ENCODE measurements at regions not wholly inside any gene's neighbourhood (a gene's known extent, or its start where the extent isn't known, plus 50 kb on each side); places are given as distances from the start of the nearest gene placed in this dataset.

DNA sequence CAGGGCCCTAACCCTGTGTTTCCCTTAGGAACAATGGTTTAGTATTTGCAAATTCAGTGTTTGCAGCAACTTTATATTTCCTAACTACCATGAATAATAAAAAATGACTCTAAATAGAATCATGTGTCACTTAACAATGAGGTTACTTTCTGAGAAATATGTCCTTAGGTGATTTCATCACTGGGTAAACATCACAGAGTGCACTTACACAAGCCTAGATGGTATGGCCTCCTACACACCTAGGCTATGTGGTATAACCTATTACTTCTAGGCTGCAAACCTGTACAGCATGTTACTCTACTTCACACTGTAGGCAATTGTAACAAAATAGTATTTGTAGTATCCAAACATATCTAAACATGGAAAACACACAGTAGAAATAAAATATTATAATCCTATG, 1174.6 kb upstream of the LRRTM3 start:
- H3K4me3 Mint-ChIP-seq (ENCODE audit: unreplicated experiment): no peak overlapping the region
- TF ChIP-seq, protein P1, sequence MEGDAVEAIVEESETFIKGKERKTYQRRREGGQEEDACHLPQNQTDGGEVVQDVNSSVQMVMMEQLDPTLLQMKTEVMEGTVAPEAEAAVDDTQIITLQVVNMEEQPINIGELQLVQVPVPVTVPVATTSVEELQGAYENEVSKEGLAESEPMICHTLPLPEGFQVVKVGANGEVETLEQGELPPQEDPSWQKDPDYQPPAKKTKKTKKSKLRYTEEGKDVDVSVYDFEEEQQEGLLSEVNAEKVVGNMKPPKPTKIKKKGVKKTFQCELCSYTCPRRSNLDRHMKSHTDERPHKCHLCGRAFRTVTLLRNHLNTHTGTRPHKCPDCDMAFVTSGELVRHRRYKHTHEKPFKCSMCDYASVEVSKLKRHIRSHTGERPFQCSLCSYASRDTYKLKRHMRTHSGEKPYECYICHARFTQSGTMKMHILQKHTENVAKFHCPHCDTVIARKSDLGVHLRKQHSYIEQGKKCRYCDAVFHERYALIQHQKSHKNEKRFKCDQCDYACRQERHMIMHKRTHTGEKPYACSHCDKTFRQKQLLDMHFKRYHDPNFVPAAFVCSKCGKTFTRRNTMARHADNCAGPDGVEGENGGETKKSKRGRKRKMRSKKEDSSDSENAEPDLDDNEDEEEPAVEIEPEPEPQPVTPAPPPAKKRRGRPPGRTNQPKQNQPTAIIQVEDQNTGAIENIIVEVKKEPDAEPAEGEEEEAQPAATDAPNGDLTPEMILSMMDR (IDR thresholded peaks at IDR 0.05): no peak
- H3K4me1 Mint-ChIP-seq (ENCODE audit: low read depth): no peaks in the 10 kb centered on the region
- no peak for DNase-seq (ENCODE audit: low spot score)
- H3K27me3 Mint-ChIP-seq (ENCODE audit: low read depth): no peaks in the 10 kb centered on the region
- H3K27ac Mint-ChIP-seq (ENCODE audit: unreplicated experiment): no peak overlapping the region
- H3K9me3 Mint-ChIP-seq (ENCODE audit: low read depth): no peaks in the 10 kb centered on the region
- no peaks in the 10 kb centered on the region for H3K36me3 Mint-ChIP-seq (ENCODE audit: low read depth)

GRCh38 chr10:65751896-65752295, 1173.9 kb upstream of the LRRTM3 start:
- H3K36me3 Mint-ChIP-seq (ENCODE audit: low read depth): no peaks in the 10 kb centered on the region
- H3K27me3 Mint-ChIP-seq (ENCODE audit: low read depth): no peaks in the 10 kb centered on the region
- no peak overlapping the region for H3K4me3 Mint-ChIP-seq (ENCODE audit: unreplicated experiment)
- no peak overlapping the region for H3K27ac Mint-ChIP-seq (ENCODE audit: unreplicated experiment)
- no peaks in the 10 kb centered on the region for H3K9me3 Mint-ChIP-seq (ENCODE audit: low read depth)
- no peaks in the 10 kb centered on the region for H3K4me1 Mint-ChIP-seq (ENCODE audit: low read depth)
- TF ChIP-seq, protein P1 (IDR thresholded peaks at IDR 0.05): no peak
- DNase-seq (ENCODE audit: low spot score): no peak

GRCh38 chr10:65753532-65753931, 1172.3 kb upstream of the LRRTM3 start:
- no peak overlapping the region for H3K4me3 Mint-ChIP-seq (ENCODE audit: unreplicated experiment)
- no peak for DNase-seq (ENCODE audit: low spot score)
- no peaks in the 10 kb centered on the region for H3K36me3 Mint-ChIP-seq (ENCODE audit: low read depth)

DNA sequence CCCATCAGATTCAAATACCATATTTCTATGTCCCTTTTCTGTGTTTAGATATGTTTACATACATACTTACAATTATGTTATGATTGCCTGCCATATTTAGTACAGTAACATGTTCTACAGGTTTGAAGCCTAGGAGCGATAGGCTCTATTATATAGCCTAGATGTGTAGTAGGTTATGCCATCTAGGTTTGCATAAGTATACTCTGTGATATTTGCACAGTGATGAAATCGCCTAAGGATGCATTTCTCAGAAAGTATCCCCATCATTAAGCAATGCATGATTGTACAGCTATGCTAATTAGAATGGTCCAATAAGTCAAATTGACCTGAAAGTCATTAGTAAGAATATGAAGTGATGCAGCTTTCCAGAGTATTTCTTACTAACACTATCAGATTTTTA, 1171.7 kb upstream of the LRRTM3 start:
- DNase-seq (ENCODE audit: low spot score): no peak
- TF ChIP-seq, protein P1 (IDR thresholded peaks at IDR 0.05): no peak
- no peak overlapping the region for H3K27ac Mint-ChIP-seq (ENCODE audit: unreplicated experiment)
- H3K36me3 Mint-ChIP-seq (ENCODE audit: low read depth): no peaks in the 10 kb centered on the region
- no peaks in the 10 kb centered on the region for H3K27me3 Mint-ChIP-seq (ENCODE audit: low read depth)
- no peaks in the 10 kb centered on the region for H3K4me1 Mint-ChIP-seq (ENCODE audit: low read depth)
- no peak overlapping the region for H3K4me3 Mint-ChIP-seq (ENCODE audit: unreplicated experiment)
- H3K9me3 Mint-ChIP-seq (ENCODE audit: low read depth): no peaks in the 10 kb centered on the region

More at GRCh38 chr10:65753532-65753931, 1172.3 kb upstream of the LRRTM3 start:
- Mint-ChIP-seq H3K27me3 (ENCODE audit: low read depth) (no peaks in the 10 kb centered on the region), H3K27ac (ENCODE audit: unreplicated experiment) (no peak overlapping the region), H3K9me3 (ENCODE audit: low read depth) (no peaks in the 10 kb centered on the region), H3K4me1 (ENCODE audit: low read depth) (no peaks in the 10 kb centered on the region)
- TF ChIP-seq, protein P1 (IDR thresholded peaks at IDR 0.05): no peak

DNA sequence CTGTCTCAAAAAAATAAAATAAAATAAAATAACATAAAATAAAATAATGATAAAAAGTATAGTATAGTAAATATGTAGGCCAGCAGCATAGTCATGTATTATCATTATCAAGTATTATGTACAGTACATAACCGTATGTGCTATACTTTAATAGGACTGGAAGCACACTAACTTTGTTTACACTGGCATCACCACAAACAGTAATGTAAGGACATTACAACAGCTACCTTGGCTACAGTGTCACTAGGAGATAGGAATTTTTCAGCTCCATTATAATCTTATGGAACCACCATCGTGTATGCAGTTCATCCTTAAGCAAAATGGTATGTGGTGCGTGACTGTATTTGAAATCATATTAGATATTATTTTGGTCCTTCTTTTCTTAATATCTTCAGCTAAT, 1163.5 kb upstream of the LRRTM3 start:
- H3K4me3 Mint-ChIP-seq (ENCODE audit: unreplicated experiment): no peak overlapping the region
- H3K36me3 Mint-ChIP-seq (ENCODE audit: low read depth): no peaks in the 10 kb centered on the region
- DNase-seq (ENCODE audit: low spot score): no peak
- TF ChIP-seq, protein P1 (IDR thresholded peaks at IDR 0.05): no peak
- no peaks in the 10 kb centered on the region for H3K27me3 Mint-ChIP-seq (ENCODE audit: low read depth)
- no peak overlapping the region for H3K27ac Mint-ChIP-seq (ENCODE audit: unreplicated experiment)
- H3K4me1 Mint-ChIP-seq (ENCODE audit: low read depth): no peaks in the 10 kb centered on the region
- H3K9me3 Mint-ChIP-seq (ENCODE audit: low read depth): no peaks in the 10 kb centered on the region
